Eye (tissue), 1 donor: ENCODE measurements at regions not wholly inside any gene's neighbourhood (a gene's known extent, or its start where the extent isn't known, plus 50 kb on each side); places are given as distances from the start of the nearest gene placed in this dataset.
"Not testable (repeated sequence)": the region's sequence is repeated elsewhere in the genome, so short reads cannot be mapped to it uniquely, and the experiment has no call there.

Experiments
- DNase-seq: peaks from one replicate; pipeline ENCODE4 v3.0.0-alpha.2; 2015

DNA sequence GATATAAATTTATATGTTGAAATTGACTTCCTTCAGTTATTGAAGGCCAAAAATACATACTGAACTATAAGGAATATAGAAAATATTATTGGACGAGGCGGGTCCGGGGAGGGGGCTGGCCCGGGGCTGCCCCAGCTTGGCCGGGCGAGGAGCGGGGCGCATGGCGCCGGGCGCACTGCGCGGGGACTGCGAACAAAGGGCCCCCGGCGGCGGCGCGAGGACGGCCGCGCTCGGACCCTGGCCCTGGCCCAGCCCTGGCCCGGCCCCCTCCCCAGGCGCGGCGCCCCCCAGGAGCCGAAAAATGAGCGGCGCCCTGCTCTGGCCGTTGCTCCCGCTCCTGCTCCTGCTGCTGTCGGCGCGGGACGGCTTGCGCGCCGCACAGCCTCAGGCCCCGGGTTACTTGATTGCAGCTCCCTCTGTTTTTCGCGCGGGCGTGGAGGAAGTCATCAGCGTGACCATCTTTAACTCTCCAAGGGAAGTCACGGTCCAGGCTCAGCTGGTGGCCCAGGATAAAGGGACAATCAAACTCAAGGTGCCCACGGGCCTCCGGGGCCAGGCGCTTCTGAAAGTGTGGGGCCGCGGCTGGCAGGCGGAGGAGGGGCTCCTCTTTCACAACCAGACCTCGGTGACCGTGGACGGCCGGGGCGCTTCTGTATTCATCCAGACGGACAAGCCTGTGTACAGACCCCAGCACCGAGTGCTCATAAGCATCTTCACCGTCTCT lies 1247.6 kb upstream of the PHF14 start:
- DNase-seq = not testable (repeated sequence)

DNA sequence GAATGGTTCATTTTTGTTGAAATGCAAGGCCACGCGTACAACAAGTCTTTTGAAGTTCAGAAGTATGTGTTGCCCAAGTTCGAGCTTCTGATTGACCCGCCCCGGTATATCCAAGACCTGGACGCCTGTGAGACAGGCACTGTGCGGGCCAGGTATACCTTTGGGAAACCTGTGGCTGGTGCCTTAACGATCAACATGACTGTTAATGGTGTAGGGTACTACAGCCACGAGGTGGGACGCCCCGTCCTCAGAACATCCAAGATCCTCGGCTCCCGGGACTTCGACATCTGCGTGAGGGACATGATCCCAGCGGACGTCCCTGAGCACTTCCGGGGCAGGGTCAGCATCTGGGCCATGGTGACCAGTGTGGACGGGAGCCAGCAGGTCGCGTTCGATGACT lies 1246.9 kb upstream of the PHF14 start:
- DNase-seq = not testable (repeated sequence)

DNA sequence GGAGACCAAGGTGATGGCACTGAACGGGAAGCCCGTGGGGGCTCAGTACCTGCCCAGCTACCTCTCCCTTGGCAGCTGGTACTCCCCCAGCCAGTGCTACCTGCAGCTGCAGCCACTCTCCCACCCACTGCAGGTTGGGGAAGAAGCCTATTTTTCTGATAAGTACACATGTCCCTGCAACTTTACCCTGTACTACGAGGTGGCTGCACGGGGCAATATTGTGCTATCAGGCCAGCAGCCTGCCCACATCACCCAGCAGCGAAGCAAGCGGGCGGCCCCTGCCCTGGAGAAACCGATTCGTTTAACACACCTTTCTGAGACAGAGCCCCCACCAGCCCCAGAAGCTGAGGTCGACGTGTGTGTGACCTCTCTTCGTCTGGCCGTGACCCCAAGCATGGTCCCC lies 1246.2 kb upstream of the PHF14 start:
- not testable (repeated sequence) for DNase-seq

DNA sequence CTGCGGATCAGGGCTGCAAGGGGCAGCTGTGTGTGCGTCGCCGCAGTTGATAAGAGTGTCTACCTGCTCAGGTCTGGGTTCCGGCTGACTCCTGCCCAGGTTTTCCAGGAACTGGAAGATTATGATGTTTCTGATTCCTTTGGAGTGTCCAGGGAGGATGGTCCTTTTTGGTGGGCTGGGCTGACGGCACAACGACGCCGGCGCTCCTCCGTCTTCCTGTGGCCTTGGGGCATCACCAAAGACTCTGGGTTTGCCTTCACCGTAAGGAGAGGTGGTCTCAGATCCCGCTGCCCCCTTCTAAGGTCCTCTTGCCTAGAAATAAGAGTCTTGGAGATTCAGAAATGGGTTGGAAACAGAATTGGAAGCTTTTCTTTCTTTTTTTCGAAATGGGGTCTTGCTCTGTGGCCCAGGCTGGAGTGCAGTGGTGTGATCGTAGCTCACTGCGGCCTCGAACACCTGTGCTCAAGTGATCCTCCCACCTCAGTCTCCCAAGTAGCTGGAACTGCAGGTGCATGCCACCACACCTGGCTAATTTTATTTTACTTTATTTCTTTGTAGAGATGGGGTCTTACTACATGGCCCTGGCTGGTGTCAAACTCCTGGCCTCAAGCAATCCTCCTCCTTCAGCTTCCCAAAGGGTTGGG lies 1245.5 kb upstream of the PHF14 start:
- DNase-seq = not testable (repeated sequence)

DNA sequence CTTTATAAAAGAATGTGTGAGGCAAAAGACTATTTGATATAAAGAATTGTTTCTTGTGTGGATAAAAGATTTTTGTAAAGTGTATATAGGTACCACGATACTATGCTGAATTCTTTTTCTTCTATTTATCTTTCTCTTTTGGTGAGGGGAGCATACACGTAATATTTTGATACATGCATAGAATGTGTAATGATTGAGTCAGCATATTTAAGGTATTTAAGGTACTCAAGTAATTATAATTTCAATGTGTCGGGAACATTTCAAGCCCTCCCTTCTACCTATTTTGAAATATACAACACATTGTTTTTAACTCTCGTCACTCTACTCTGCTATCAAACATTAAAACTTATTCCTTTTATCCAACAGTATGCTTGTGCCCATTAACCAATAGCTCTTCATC lies 1221.6 kb upstream of the PHF14 start:
- no peak for DNase-seq

DNA sequence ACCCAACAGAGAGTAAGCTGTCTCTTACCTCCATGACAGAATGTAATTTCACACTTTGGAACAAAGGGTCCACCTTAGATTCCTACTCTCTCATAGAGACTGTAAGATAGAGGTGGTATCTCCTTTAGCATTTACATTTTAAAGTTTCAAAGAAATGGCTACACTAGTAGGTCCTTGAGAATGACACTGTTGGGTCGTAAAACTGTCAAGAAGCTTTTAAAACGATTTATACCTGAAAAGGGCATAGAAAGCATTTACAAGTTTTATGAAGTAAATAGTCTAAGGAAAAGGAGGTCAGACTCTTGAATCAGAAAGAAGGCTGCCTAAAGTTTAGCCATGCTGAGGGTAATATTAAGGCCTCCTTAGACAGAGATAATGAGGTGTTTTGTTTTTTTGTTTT lies 1212.4 kb upstream of the PHF14 start:
- no peak for DNase-seq

DNA sequence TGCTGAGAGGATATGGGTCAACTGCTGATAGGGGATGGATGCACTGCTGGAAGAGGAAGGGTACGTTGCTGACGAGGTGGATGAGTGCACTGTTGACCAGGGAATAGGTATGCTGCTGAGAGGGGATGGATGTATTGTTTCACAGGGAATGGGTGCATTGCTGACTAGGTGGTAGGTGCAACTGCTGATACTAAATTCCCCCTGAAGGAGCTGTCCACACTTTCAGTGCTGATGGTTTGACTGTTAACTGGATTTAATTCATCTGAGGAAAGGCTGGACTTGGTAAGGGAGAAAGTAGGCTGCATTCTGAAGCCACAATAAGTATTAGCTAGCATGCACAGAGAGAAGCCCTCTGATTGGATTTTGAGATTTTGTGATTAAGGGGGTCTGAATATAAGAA lies 1196.8 kb upstream of the PHF14 start:
- DNase-seq = peak; percentile 19

DNA sequence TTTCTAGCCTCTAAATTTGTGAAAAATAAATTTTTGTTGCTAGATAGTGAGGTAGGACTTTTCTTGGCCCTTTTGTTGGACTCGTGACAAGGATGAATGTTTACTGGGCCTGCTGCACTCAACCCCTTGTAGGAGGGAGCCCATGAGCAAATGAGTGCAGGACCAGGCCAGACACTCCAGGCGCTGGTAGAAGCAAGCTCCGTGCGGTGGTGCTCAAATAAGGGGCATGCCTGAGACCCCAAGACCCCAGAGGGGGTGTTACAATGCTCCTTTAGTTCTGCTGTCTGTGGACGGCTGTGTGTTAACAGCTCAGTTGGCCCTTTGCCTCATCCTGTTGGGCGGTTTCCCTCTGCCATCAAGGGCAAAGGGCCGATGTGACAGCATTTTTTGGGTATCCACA lies 1195.3 kb upstream of the PHF14 start:
- no peak for DNase-seq

DNA sequence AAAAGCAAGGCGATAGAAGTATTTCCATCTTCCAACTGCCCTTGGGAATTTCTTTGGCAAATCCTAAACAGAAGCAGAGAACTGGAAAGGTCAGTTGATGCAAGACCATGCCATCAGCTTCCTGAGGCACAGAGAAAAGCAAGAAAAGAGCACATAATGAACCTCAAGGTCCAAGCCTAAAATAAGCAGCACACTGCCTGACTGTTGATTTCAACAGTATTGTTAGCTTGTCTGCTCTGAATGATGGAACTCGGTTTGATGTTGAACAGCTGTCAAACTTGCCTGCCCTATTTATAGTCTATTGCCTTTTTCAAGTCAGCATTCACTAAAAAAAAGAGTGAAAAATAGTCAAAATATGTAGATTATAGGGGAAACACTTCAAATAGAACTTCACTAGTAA lies 1192.0 kb upstream of the PHF14 start:
- no peak for DNase-seq

DNA sequence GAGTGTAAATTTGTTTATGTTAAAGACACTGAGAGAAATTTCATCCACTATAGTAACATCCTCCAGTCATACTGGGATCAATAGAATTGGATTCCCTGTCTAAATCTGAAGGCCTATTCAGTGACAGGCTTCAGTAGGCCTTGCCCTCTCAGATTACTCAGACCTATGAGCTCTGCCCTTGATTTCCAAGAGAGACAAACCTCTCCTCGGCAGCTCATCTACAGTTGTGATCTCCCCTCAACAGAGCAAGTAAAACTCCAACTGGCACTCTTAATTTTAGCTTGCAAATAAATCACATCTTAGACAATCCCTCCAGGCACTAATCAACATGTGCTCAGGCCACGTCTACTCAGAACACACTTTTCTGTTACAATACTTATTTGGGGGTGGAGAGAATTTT lies 1191.4 kb upstream of the PHF14 start:
- no peak for DNase-seq

DNA sequence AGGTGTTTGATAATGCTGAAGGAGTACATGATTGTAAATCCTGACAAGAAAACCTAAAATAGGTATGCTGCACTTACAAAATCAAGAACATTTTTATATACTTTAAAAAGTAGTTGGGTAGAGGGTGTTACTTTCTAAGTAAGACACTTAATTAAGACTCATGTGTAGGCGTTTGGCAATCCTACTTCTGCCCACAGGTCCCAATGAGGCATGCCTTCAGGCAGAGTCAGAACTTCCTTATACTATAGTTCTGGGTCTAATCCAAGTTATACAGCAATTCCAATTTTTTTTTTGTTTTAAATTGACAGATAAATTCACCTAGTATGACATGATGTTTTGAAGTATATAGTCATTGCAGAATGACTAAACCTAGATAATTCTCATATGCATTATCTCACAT lies 1188.5 kb upstream of the PHF14 start:
- no peak for DNase-seq

DNA sequence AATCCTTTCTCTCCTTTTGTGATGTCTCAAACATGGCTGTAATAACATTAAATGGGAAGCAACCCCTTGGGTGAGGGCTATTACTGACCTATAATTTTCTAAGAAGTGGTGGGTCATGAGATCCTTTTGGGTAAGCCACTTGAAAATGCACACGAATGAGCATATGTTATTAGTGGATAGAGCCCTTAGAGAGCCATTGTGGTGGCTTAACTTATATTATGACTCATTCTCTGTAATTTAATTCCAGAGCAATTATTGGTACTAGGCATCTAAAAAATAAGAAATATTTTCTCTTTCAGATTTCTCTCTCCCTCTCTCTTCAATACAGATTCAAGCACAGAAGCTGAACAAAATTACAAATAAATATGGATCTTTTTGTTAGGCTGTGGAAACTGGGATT lies 1177.4 kb upstream of the PHF14 start:
- no peak for DNase-seq

DNA sequence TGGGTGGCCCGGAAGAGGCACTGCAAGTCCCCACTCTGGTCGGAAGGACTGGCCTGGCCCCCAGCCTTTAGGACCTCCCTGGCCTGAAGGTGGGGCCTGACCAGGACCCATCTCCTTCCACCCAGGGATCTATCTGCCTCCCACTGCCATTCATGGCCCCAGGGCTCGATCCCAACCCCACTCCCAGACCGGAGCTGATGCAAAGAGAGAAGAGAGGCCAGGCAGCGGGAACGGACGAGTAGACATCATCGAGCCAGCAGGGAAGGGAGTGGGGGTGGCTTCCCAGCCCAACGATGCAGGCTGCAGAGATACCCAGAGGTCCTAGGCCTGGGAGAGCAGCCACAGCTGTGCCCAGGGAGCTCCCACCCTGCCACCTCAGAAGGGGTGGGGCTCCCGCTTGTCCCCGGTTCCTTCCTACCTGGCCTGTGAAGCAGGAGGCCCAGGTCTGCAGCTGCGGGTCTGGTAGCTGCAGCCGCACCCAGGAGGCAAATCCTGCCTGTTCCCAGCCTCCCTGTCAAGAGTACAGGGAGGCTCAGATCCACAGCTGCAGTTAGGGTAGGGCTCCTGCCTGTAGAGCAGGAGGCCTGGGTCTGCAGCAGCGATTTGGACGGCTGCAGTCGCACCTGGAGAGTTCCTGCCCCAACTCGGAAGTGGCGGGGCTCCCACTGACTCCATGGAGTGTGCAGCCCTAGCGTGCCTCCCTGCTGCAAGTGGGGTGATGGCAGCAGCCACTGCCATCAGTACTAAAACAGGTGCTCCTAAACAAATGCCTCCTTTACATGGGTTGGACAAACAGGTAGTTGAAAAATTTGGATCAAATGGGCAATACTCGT lies 1151.0 kb upstream of the PHF14 start:
- DNase-seq = no peak

DNA sequence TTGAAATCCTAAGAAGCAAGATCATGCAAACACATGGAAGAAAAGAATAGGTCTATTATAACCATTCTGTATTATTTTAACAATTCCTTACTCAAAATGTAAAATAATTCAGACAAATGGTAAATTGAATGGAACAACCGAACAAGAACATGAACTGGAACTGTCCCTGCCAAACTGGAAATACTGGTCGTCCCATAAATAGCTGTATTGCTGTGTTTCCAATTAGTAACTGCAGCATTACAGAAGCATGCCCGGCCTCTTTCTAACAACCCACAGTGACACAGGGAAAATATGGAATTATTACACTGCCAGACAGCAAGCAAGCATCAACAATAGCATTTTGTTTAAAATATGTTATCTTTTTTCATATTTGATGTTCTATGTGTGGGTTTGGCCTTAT lies 1138.5 kb upstream of the PHF14 start:
- no peak for DNase-seq

DNA sequence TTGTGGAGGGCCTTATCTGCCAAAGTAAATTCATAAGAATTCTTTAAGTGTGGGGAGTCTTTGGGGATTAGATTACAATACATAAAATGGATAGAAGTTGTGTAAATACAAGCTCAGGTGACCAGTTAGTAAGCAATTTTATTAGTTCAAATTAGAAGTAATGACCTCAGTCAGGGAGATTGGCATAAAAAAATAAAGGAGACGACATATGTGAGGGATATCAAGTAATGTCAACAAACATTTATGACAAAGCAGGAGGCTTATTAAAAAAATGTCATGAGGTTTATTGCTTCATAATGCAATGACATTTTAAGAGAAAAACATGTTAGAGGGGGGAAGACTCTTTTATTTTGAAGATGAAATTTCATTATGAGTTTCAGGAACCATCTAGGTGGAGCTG lies 1137.0 kb upstream of the PHF14 start:
- DNase-seq = no peak

DNA sequence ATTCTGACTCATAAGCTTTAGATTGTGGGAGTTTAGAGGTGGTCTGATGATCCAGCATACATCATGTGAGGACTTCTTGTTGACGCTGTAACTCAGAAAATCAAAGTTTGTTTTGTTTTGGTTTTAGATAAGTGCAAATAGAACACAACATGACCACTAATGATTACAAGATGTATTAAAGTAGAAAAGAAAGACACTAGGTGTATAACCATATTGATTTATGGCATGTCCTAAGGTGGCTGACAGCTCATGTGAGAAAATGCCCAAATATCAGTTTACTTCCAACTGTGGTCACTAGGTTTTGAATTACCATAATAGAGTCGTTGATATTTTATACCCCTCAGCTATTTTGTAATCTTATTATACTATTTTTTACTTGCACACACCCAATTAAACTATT lies 1131.4 kb upstream of the PHF14 start:
- no peak for DNase-seq

DNA sequence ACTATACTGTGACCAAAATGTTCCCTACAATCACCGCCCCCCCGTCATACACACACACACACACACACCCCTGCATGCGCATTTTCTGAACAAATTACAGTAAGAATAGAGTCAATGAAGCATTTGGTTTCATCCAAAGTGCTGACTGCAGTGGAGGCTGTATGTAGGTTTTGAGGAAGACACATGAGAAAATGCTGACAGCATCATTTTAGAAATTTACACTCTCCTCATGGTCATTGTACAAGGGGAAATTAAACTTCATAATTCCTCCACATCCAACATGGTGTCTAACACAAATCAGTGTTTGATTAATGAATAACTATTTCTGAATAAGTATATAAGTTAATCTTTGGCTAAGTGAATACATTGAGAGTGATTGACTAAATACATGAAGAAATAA lies 1126.8 kb upstream of the PHF14 start:
- no peak for DNase-seq

DNA sequence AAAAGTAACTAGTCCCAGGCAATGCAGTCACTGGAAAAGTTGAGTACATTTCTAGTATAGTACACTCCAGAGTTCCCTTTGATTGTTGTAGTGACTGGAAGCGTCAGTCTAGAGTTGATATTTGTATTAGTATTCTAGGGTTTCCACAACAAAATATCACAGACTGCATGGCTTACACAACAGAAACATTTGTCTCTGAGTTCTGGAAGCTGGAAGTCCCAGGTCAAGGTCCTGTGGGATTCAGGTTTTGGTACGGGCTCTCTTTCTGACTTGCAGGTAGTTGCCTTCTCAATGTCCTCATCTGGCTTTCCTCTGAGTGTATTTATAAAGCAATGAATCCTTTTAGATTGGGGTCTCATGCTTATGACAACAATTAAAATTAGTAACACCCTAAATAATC lies 1119.1 kb upstream of the PHF14 start:
- no peak for DNase-seq

DNA sequence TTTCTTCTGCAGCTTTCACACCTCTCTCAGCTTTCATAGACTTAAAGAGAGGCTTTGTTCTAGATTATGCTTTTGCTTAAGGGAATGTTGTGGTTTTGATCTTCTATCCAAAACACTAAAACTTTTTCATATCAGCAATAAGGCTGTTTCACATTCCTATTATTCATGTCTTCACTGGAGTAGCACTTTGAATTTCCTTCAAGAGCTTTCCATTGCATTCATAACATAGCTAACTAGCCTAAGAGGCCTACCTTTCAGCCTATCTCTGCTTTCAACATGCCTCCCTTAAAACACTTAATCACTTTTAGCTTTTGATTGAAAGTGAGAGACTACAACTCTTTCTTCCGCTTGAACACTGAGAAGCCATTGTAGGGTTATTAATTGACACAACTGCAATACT lies 1117.0 kb upstream of the PHF14 start:
- no peak for DNase-seq

DNA sequence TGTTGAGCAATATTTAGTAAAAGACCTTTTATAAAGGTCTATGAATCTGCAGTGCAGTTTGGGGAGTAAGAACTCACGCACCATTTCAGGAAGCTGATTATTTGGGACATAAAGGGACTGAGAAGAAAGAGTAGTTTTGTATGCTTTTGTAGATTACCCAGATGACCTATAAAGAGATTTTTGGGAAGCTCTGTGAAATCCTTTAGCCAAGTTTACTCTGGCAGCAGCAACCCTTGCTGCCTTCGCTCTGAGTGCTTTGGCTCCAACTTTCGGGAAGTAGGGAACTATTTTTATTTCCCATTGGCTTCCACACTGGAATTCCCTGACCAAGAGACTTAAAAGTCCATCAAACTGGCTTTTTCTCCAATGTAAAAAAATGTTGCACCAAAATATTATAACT lies 1110.1 kb upstream of the PHF14 start:
- DNase-seq = no peak

DNA sequence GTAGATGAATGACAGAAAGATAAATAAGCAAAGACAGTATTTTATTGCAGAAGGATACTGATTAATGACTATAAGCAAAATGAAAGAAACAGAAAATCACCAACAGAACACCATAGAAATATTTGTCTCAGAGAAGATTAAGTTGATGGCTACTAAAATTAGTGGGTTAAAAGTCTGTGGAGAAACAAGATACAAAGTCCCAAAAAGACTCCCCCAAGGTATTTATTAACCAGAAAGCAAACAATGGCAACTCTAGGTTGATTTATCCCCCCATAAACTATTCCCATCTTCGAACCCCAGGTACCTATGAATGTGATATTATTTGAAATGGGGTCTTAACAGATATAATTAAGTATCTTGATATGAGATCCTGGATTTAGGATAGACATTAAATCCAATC lies 1104.5 kb upstream of the PHF14 start:
- no peak for DNase-seq

DNA sequence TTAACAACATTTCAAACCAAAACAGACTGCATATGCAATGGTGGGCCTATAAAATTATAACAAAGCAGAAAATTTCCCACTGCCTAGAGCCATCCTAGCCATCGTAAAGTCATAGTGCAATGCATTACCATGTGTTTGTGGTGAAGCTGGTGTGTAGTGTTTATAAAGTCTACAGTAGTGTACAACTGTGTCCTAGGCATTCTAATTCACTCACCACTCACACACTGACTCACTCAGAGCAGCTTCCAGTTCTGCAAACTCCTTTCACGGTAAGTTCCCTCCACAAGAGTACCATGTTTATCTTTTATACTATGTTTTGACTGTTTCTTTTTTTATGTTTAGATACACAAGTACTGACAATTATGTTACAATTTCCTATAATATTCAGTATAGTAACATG lies 1104.1 kb upstream of the PHF14 start:
- DNase-seq = no peak

DNA sequence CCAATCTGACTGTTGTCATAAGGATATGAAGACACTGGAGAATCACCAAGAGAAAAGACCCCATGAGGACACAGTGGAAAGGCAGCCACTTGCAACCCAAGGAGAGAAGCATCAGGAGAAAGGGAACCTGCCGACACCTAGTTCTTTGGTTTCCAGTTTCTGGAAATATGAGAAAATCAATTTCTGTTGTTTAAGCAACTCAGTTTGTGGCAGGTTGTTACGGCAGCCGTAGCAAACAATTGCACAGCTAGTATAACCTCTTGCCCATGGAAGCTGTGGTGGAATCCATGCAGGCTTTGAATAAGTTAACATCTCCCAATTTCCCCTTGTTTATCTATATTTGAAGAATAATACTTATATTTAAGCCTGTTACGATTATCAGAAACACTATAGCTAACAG lies 1103.0 kb upstream of the PHF14 start:
- DNase-seq = no peak

DNA sequence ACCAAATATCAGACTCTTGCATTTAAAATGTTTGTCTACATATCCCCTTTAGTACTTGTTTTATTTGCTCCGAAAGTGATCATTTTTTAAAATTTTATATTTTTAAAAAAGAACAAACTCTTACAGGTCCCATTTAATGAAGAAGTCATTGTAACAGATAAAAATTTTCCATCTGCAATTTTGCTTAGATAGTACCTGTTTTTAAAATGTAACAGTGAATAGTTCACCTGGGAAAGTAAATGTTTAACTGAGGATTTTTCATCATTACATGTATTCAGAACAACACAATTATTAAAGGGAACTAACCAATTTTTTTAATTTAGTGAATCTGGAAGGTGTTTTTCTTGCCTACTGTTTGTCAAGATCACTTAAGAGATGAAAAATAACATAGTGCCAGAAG lies 1099.5 kb upstream of the PHF14 start:
- no peak for DNase-seq
